ENCODE measurements at regions not wholly inside any gene's neighbourhood (a gene's known extent, or its start where the extent isn't known, plus 50 kb on each side); places are given as distances from the start of the nearest gene placed in this dataset.
A peak's percentile ranks its signal among the peaks of the same experiment; 100 is the strongest.

DNA sequence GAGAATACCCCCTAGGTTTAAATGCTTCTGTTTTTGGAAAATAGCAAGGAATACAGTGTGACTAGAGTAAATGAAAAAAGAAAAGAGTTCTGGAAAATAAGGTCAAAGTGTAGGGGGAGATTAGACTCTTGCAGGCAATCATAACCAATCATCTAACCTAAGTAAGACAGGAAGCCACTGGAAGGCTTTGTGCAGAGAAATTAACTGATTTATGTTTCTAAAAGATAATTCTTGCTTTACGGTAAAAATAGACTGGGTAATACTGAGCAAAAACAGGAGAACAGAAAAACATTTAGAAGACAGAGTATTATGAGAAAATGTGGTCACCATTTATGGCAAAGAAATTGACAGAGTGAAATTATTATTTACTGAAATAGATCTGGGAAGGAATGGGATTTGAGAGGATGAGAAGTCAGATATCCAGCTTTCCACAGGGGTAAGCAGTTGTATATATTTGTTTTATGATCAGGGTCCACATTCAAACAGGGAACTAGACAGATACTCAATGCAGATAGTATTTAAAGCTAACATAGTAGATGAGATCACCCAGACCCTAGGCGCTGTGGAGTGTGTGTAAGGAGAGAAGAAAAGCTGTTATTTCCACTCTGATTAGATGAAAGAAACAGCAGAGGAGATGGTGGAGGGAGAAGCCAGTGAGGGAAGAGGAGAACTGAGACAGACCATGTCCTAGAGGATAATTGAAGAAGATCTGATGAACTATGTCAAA is 1225.3 kb downstream of the CDH11 start:
- H3K9me3 ChIP-seq, result no peaks in the 10 kb centered on the region
- H3K27me3 ChIP-seq, result no peaks in the 10 kb centered on the region
- H3K27ac ChIP-seq, result no peak overlapping the region
- no peak overlapping the region for H3K4me3 ChIP-seq
- intact Hi-C loops (cut with DNase I), result no loop called here
- no peaks in the 10 kb centered on the region for H3K4me1 ChIP-seq
- no peak overlapping the region for H3K9ac ChIP-seq (ENCODE audit: low read depth in 2 of 2, low read length in 2 of 2)
- H3K36me3 ChIP-seq, result no peaks in the 10 kb centered on the region
- DNase-seq, result no peak
- TF ChIP-seq, protein P1, sequence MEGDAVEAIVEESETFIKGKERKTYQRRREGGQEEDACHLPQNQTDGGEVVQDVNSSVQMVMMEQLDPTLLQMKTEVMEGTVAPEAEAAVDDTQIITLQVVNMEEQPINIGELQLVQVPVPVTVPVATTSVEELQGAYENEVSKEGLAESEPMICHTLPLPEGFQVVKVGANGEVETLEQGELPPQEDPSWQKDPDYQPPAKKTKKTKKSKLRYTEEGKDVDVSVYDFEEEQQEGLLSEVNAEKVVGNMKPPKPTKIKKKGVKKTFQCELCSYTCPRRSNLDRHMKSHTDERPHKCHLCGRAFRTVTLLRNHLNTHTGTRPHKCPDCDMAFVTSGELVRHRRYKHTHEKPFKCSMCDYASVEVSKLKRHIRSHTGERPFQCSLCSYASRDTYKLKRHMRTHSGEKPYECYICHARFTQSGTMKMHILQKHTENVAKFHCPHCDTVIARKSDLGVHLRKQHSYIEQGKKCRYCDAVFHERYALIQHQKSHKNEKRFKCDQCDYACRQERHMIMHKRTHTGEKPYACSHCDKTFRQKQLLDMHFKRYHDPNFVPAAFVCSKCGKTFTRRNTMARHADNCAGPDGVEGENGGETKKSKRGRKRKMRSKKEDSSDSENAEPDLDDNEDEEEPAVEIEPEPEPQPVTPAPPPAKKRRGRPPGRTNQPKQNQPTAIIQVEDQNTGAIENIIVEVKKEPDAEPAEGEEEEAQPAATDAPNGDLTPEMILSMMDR (IDR thresholded peaks at IDR 0.05), result no peak

DNA sequence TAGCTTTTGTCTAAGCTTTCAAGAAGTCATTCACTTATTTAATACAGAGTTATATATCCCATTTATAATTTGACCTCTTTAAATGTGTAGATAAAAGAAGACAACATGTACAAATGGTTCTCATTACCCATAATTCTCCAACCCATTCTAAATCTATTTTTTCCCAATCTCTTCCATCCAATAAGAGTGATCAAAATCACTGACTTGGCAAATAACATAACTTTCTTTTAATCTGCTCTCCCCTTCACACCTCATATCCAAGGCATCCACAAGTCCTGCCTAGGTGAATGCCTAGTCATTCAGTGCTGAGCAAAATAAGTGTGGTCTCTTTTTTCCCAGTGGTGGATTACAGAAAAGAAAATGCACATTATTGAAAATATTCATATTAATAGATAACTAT is 1231.1 kb downstream of the CDH11 start:
- TF ChIP-seq, protein P1 (IDR thresholded peaks at IDR 0.05), result no peak
- Histone ChIP-seq H3K4me1 (no peaks in the 10 kb centered on the region), H3K9ac (ENCODE audit: low read depth in 2 of 2, low read length in 2 of 2) (no peak overlapping the region), H3K36me3 (no peaks in the 10 kb centered on the region), H3K9me3 (no peaks in the 10 kb centered on the region), H3K27ac (no peak overlapping the region), H3K4me3 (no peak overlapping the region), H3K27me3 (no peaks in the 10 kb centered on the region)
- intact Hi-C loops (cut with DNase I), result no loop called here
- no peak for DNase-seq

DNA sequence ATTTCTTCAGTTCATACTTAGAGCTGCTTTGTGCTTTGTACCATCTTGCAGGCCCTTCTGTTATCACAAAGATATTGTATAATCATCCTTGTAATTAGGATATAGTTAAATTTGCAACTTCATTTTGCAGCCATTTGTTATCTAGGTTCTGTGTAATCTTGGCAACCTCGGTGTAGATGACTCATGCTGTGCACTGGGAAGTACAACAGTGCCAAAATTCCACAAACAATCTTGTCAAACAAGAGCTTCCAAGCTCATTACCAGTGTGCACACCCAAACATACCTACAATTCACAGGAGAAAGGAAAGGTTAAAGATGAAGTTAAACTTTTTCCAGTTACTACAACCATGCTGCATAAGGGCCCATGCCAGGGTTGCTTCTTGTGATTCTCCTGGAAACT is 1231.8 kb downstream of the CDH11 start:
- H3K4me1 ChIP-seq, result no peaks in the 10 kb centered on the region
- no peak overlapping the region for H3K9ac ChIP-seq (ENCODE audit: low read depth in 2 of 2, low read length in 2 of 2)
- H3K9me3 ChIP-seq, result no peaks in the 10 kb centered on the region
- DNase-seq, result peak; percentile 21
- intact Hi-C loops (cut with DNase I), result no loop called here
- no peaks in the 10 kb centered on the region for H3K36me3 ChIP-seq
- TF ChIP-seq, protein P1 (IDR thresholded peaks at IDR 0.05), result no peak
- H3K27ac ChIP-seq, result no peak overlapping the region
- no peaks in the 10 kb centered on the region for H3K27me3 ChIP-seq
- no peak overlapping the region for H3K4me3 ChIP-seq

DNA sequence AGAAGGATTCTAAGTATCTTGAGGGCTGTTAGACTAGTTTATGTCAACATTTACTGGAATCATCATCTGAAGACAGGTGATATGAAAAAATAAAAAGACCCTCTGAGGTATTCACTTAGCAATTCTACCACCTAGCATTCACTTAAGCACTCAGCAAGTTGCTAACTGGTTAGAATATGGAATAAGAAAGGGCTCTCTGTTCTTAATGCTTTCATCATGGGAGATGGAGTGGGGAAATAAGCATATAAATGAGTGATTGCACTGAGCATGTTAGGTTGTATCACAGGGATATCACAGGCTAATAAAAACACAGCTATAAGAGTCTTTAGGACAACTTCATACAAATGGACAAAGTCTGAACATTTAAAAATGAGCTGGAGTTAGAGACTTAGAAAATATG is 1238.8 kb downstream of the CDH11 start:
- intact Hi-C loops (cut with DNase I), result no loop called here
- H3K4me1 ChIP-seq, result no peaks in the 10 kb centered on the region
- no peaks in the 10 kb centered on the region for H3K9me3 ChIP-seq
- TF ChIP-seq, protein P1 (IDR thresholded peaks at IDR 0.05), result no peak
- H3K36me3 ChIP-seq, result no peaks in the 10 kb centered on the region
- H3K9ac ChIP-seq (ENCODE audit: low read depth in 2 of 2, low read length in 2 of 2), result no peak overlapping the region
- DNase-seq, result no peak
- H3K27me3 ChIP-seq, result no peaks in the 10 kb centered on the region
- H3K4me3 ChIP-seq, result no peak overlapping the region
- no peak overlapping the region for H3K27ac ChIP-seq

DNA sequence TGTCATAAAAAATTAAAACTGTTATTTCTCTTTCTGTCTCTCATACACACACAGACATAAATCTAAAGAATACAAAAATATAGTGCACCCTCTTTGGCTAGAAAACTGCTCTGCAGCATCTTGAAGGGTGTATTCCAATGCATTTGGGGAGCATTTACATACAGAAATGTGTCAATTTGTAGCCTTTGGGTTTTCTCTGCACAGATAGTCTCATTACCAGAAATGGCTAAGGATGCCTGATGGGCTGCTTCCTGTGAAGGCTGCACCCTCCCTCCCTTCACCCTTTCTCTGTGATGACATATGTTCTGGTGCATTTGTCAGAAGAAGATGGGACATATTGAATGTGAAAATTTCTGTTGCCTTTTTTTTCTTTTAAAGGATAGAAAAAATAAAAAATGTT is 1239.3 kb downstream of the CDH11 start:
- H3K4me1 ChIP-seq, result no peaks in the 10 kb centered on the region
- intact Hi-C loops (cut with DNase I), result no loop called here
- H3K27me3 ChIP-seq, result no peaks in the 10 kb centered on the region
- H3K4me3 ChIP-seq, result no peak overlapping the region
- H3K9me3 ChIP-seq, result no peaks in the 10 kb centered on the region
- H3K36me3 ChIP-seq, result no peaks in the 10 kb centered on the region
- DNase-seq, result no peak
- H3K27ac ChIP-seq, result no peak overlapping the region
- no peak overlapping the region for H3K9ac ChIP-seq (ENCODE audit: low read depth in 2 of 2, low read length in 2 of 2)
- TF ChIP-seq, protein P1 (IDR thresholded peaks at IDR 0.05), result no peak

All from colonic mucosa (tissue), 4 donors.